PC-3 (cell line): ENCODE measurements at regions not wholly inside any gene's neighbourhood (a gene's known extent, or its start where the extent isn't known, plus 50 kb on each side); places are given as distances from the start of the nearest gene placed in this dataset.

Source experiments
- ATAC-seq: fragments of 200-7000 bp; cut with Tn5 transposase; 2 replicates; pipeline ENCODE4 v1.9.1; 2020; ENCODE audit warnings: mild to moderate bottlenecking, moderate library complexity
- BruUV-seq: library from RNA; stranded (reverse); fragments of 400-500 nt; replicated peaks from 2 replicates; lab custom pipeline; 2021; lab: Mats Ljungman, UMichigan
- CTCF ChIA-PET: fragments of 300-600 bp; sonication (Branson Sonifier 250); formaldehyde crosslinking; loops from one replicate; lab custom pipeline; 2022; ENCODE audit warnings: antibody characterized with exemption; lab: Charles Lee
- POLR2A ChIA-PET: fragments of 300-600 bp; sonication (Branson Sonifier 250); formaldehyde crosslinking; loops from one replicate; lab custom pipeline; 2022; ENCODE audit warnings: antibody characterized with exemption; ENCODE audit not compliant: unreplicated experiment; lab: Charles Lee
- DNase-seq: peaks from one replicate; pipeline ENCODE4 v3.0.0-alpha.2; 2015
- H2AFZ ChIP-seq: fragments of 300-600 bp; sonication (generic); 2 replicates; pipeline ENCODE4 v1.6.0; 2016; ENCODE audit warnings: antibody characterized with exemption, low read length
- H3F3A ChIP-seq: fragments of 300-600 bp; sonication (generic); one replicate; pipeline ENCODE4 v1.6.0; 2017; ENCODE audit warnings: antibody characterized with exemption, low read length, control low read depth, mild to moderate bottlenecking; ENCODE audit not compliant: unreplicated experiment
- H3K27ac ChIP-seq: fragments of 300-600 bp; sonication (generic); 2 replicates; pipeline ENCODE4 v1.5.1; 2016; ENCODE audit warnings: mild to moderate bottlenecking, low read length
- H3K27me3 ChIP-seq: fragments of 300-600 bp; sonication (generic); 2 replicates; pipeline ENCODE4 v1.6.1; 2016; ENCODE audit warnings: low read length, mixed read lengths
- H3K36me3 ChIP-seq: fragments of 300-600 bp; sonication (generic); 2 replicates; pipeline ENCODE4 v1.6.1; 2016; ENCODE audit warnings: low read depth, mixed run types, low read length, mixed read lengths
- H3K4me1 ChIP-seq: fragments of 300-600 bp; sonication (generic); 2 replicates; pipeline ENCODE4 v1.5.1; 2016; ENCODE audit warnings: low read length; ENCODE audit not compliant: insufficient read depth
- H3K4me2 ChIP-seq: fragments of 300-600 bp; sonication (generic); 2 replicates; pipeline ENCODE4 v1.6.0; 2016; ENCODE audit warnings: low read length
- H3K4me3 ChIP-seq: fragments of 300-600 bp; sonication (generic); 2 replicates; pipeline ENCODE4 v1.5.1; 2016; ENCODE audit warnings: mild to moderate bottlenecking, low read length, mixed read lengths
- H3K79me2 ChIP-seq: fragments of 300-600 bp; sonication (generic); 2 replicates; pipeline ENCODE4 v1.6.1; 2017; ENCODE audit warnings: low read length, mixed read lengths
- H3K9ac ChIP-seq: fragments of 300-600 bp; sonication (generic); 2 replicates; pipeline ENCODE4 v1.6.0; 2016; ENCODE audit warnings: mild to moderate bottlenecking, low read length
- H3K9me2 ChIP-seq: fragments of 300-600 bp; sonication (generic); replicated peaks from 2 replicates; pipeline ENCODE4 v1.6.1; 2016; ENCODE audit warnings: mixed run types, low read length, mixed read lengths
- H3K9me3 ChIP-seq: fragments of 300-600 bp; sonication (generic); 2 replicates; pipeline ENCODE4 v1.6.1; 2016; ENCODE audit warnings: low read length, mixed read lengths
- H4K20me1 ChIP-seq: fragments of 300-600 bp; sonication (generic); 2 replicates; pipeline ENCODE4 v1.6.1; 2016; ENCODE audit warnings: low read length, mixed read lengths
- EZH2 ChIP-seq: fragments of 300-600 bp; sonication (generic); IDR thresholded peaks from one replicate; pipeline ENCODE4 v1.6.1; 2017; ENCODE audit warnings: antibody characterized with exemption, mild to moderate bottlenecking, low read length; ENCODE audit not compliant: unreplicated experiment
- EZH2phosphoT487 ChIP-seq: fragments of 300-600 bp; sonication (generic); IDR thresholded peaks from 2 replicates; pipeline ENCODE4 v1.6.1; 2018; ENCODE audit warnings: mild to moderate bottlenecking, antibody characterized with exemption, low read length, borderline replicate concordance
- intact Hi-C: fragments of 100-400 bp; cut with micrococcal nuclease; formaldehyde crosslinking; loops from 2 replicates; pipeline ENCODE4 v1.9.0; 2023
- TF ChIP-seq, protein P1 (sequence below): fragments of 300-600 bp; sonication (generic); conservative IDR thresholded peaks from 2 replicates; pipeline ENCODE4 v1.5.1; 2017; ENCODE audit warnings: antibody characterized with exemption, low read depth, mild to moderate bottlenecking, low read length

- H3K9ac ChIP-seq: no peak overlapping the region
- ChIA-PET POLR2A (interaction anchor here (0.6 kb wide), 1 partner anchor 57 kb away, joined by 4 read pairs; no protein-coding TSS in a partner anchor), CTCF (no interaction called here)
- H3K4me3 ChIP-seq: no peak overlapping the region
- H3K79me2 ChIP-seq: no peaks in the 10 kb centered on the region
- no peaks in the 10 kb centered on the region for H3F3A ChIP-seq
- DNase-seq: no peak
- H3K4me1 ChIP-seq: no peaks in the 10 kb centered on the region
- no TSS peak for BruUV-seq
- H3K9me2 ChIP-seq: no peaks in the 10 kb centered on the region
- H3K36me3 ChIP-seq: no peaks in the 10 kb centered on the region
- H3K9me3 ChIP-seq: no peaks in the 10 kb centered on the region
- ATAC-seq: no peak
- intact Hi-C loops: no loop called here
- peaks cover 51% of the 10 kb centered on the region for H3K27me3 ChIP-seq
- H2AFZ ChIP-seq: no peak overlapping the region
- TF ChIP-seq, protein P1, sequence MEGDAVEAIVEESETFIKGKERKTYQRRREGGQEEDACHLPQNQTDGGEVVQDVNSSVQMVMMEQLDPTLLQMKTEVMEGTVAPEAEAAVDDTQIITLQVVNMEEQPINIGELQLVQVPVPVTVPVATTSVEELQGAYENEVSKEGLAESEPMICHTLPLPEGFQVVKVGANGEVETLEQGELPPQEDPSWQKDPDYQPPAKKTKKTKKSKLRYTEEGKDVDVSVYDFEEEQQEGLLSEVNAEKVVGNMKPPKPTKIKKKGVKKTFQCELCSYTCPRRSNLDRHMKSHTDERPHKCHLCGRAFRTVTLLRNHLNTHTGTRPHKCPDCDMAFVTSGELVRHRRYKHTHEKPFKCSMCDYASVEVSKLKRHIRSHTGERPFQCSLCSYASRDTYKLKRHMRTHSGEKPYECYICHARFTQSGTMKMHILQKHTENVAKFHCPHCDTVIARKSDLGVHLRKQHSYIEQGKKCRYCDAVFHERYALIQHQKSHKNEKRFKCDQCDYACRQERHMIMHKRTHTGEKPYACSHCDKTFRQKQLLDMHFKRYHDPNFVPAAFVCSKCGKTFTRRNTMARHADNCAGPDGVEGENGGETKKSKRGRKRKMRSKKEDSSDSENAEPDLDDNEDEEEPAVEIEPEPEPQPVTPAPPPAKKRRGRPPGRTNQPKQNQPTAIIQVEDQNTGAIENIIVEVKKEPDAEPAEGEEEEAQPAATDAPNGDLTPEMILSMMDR: no peak
- TF ChIP-seq EZH2phosphoT487: no peak
- no peak for TF ChIP-seq EZH2
- H4K20me1 ChIP-seq: no peaks in the 10 kb centered on the region
- no peak overlapping the region for H3K27ac ChIP-seq
- H3K4me2 ChIP-seq: no peak overlapping the region
Measured at GRCh38 chr11:127075758-127076157, 75.2 kb upstream of the KIRREL3 start.

GRCh38 chr11:127074151-127074761 lies 73.7 kb upstream of the KIRREL3 start:
- H3K79me2 ChIP-seq: no peaks in the 10 kb centered on the region
- no peak overlapping the region for H3K9ac ChIP-seq
- H3K27me3 ChIP-seq: peaks cover 45% of the 10 kb centered on the region
- H3K9me3 ChIP-seq: no peaks in the 10 kb centered on the region
- H3K4me2 ChIP-seq: no peak overlapping the region
- ChIA-PET CTCF (no interaction called here), POLR2A (no interaction called here)
- no peak overlapping the region for H3K4me3 ChIP-seq
- no peak for TF ChIP-seq EZH2
- TF ChIP-seq, protein P1: peak; percentile 57
- no peak for TF ChIP-seq EZH2phosphoT487
- peak; percentile 53 for ATAC-seq
- no peak overlapping the region for H3K27ac ChIP-seq
- H3F3A ChIP-seq: no peaks in the 10 kb centered on the region
- H3K9me2 ChIP-seq: no peaks in the 10 kb centered on the region
- no peak overlapping the region for H2AFZ ChIP-seq
- H3K4me1 ChIP-seq: no peaks in the 10 kb centered on the region
- intact Hi-C loops: no loop called here
- no TSS peak for BruUV-seq
- H3K36me3 ChIP-seq: no peaks in the 10 kb centered on the region
- H4K20me1 ChIP-seq: no peaks in the 10 kb centered on the region
- peak; percentile 54 for DNase-seq

DNA sequence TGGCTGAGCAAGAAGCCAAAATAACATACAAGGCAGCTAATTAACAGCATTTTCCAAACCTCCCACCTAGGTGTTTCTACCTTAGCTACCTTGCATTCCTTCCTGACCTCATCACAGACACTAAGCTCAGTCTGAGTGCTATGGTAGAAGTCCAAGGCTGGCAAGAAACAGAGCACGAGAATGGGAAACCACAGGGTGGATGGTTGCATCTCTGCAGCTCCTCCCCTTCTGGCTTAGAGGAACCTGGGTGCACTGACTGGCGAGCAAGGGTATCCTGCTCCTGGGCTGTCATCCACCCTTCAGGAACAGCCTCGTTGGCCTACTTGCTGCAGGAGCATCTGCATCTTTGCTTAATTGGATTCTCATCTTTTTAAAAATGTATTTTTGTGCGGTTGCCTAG lies 73.1 kb upstream of the KIRREL3 start:
- H3K27me3 ChIP-seq: peaks cover 42% of the 10 kb centered on the region
- no TSS peak for BruUV-seq
- DNase-seq: no peak
- H4K20me1 ChIP-seq: no peaks in the 10 kb centered on the region
- no peak overlapping the region for H2AFZ ChIP-seq
- no peaks in the 10 kb centered on the region for H3F3A ChIP-seq
- ChIA-PET CTCF (no interaction called here), POLR2A (no interaction called here)
- no peaks in the 10 kb centered on the region for H3K4me1 ChIP-seq
- H3K4me3 ChIP-seq: no peak overlapping the region
- no peaks in the 10 kb centered on the region for H3K9me3 ChIP-seq
- intact Hi-C loops: no loop called here
- H3K27ac ChIP-seq: no peak overlapping the region
- no peaks in the 10 kb centered on the region for H3K79me2 ChIP-seq
- H3K36me3 ChIP-seq: no peaks in the 10 kb centered on the region
- no peak for ATAC-seq
- H3K9me2 ChIP-seq: no peaks in the 10 kb centered on the region
- H3K4me2 ChIP-seq: no peak overlapping the region
- TF ChIP-seq EZH2phosphoT487 (no peak), EZH2 (no peak)
- TF ChIP-seq, protein P1: no peak
- no peak overlapping the region for H3K9ac ChIP-seq
